Amniotic stem cell (primary cell): ENCODE measurements at regions not wholly inside any gene's neighbourhood (a gene's known extent, or its start where the extent isn't known, plus 50 kb on each side); places are given as distances from the start of the nearest gene placed in this dataset.

Source experiments
- DNase-seq: peaks from one replicate; lab custom pipeline; 2025; lab: John Stamatoyannopoulos, UW

GRCh38 chr5:98065261-98065909 lies 708.1 kb upstream of the RGMB start:
- DNase-seq, result no peak

- no peak for DNase-seq
Measured at GRCh38 chr5:98066910-98067309, 706.6 kb upstream of the RGMB start.

DNA sequence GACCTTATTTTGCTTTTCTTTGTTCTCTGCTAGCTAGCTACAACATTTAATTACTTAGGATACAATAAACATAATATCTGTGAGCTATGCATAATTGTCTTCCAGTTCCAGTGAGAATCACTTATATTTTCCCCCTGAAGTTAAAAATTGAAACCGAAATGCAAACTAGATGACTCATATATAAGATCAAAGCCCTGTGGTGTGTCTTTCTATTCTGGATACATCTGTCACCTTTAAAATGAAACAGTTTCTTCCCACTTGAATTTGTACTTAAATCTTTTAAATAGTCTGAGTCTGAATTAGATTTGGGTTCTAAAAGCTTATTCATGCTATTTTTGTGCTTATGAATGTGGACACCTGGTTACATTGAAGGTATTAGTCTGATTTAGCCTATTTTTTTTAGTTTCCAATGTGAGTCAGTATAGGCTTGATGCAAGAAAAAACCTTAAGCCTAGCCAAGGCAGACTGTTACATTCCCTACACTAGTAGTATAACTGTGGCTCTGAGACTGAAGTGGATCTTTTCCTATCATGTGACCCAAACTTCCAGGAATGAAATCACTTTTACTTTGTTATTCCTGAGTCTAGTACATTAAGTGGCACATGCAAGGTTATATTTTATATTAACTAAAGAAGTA lies 703.5 kb upstream of the RGMB start:
- no peak for DNase-seq

DNA sequence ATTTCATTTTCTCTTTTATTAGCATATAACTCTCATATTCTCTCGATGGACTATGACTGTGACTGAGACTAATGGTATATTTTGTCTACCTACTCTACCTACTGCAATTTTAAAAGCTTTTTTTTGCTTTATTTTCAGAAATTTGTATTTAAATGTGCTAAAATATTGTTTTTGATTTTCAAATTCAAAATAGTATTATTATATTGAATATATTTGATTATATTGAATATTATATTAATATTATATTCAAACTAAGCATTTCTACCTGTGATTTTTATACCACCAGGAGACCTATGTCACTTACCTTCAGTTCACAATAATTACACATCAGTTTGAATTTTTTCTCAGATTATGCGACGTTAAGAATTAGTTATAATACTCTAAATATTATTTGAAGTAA lies 700.5 kb upstream of the RGMB start:
- DNase-seq, result no peak

GRCh38 chr5:98076501-98076900 lies 697.0 kb upstream of the RGMB start:
- no peak for DNase-seq

- no peak for DNase-seq
Measured at GRCh38 chr5:98085593-98085992, 687.9 kb upstream of the RGMB start.

DNA sequence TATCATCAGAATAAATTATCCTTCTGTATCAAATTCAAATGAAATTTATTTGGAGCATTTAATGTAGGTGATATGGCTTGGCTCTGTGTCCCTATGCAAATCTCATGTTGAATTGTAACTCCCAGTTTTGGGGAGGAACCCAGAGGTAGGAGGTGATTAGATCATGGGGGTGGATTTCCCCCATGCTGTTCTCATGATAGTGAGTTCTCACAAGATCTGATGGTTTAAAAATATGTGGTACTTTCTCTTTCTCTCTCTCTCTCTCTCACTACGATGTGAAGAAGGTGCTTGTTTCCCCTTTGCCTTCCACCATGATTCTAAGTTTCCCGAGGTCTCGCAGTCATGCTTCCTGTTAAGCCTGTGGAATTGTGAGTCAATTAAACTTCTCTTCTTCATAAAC lies 678.4 kb upstream of the RGMB start:
- no peak for DNase-seq

GRCh38 chr5:98096155-98096554 lies 677.3 kb upstream of the RGMB start:
- DNase-seq, result no peak

DNA sequence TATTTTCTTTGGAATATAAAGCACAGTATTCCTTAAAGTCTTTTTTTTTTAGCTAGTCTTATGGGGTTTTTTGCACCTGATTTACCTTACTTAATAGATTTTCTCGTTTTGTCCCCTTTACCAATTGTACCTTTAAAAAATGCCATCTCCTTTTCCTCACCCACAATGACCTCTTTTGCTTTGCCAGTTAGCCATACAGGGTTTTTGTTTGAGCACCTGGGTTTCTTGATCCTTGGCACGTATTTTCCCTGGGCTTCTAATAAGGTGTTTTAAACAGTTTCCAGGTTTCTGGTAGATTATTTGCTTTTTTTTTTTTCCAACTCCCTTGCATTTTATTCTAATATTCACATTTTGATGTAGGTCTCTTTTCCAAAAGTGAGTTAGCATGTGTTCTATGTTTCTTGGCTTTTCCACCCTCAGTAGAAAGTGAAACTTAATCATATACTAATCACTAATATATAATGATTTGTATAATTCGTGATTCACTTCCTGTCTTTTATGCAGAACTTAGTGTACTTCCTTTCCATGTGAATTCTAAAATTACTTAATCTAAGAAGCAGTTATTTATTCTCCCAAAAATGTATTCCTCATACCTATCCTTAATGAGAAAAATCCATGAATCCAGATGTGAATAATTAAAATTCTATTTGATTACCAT lies 673.9 kb upstream of the RGMB start:
- DNase-seq, result no peak

DNA sequence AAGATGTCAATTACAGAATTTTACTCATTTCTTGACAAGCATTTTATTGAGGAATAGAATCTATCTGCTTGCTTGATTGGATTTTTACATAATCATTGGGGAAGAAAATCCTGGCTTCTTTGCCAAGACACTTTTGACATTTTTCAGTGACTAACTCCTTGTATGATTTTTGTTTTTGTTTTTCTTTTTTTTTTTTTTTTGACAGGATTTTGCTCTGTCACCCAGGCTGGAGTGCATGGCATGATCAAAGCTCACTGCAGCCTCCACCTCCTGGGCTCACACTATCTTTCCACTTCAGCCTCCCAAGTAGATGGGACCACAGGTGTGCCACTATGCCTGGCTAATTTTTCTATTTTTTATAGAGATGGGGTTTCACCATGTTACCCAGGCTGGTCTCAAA lies 672.3 kb upstream of the RGMB start:
- DNase-seq, result no peak

GRCh38 chr5:98102936-98103335 lies 670.5 kb upstream of the RGMB start:
- no peak for DNase-seq

DNA sequence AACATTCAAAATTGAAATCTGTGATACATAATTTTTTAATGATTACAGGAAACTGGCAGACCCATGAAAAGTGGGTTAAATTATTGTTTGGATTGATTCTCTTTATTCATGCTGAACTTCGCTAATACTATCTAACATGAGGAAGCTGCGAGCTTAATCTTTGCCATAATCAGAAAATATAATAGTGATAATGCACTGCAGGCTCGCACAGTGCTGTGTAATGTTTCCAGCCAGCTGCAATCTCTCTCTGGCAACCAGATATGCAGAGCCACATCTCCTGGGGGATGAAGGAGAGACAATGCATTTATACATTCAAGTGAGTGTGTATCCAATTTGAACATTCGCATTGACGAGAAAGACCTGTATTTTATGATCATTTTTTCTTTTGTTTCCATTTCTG lies 669.7 kb upstream of the RGMB start:
- DNase-seq, result no peak

DNA sequence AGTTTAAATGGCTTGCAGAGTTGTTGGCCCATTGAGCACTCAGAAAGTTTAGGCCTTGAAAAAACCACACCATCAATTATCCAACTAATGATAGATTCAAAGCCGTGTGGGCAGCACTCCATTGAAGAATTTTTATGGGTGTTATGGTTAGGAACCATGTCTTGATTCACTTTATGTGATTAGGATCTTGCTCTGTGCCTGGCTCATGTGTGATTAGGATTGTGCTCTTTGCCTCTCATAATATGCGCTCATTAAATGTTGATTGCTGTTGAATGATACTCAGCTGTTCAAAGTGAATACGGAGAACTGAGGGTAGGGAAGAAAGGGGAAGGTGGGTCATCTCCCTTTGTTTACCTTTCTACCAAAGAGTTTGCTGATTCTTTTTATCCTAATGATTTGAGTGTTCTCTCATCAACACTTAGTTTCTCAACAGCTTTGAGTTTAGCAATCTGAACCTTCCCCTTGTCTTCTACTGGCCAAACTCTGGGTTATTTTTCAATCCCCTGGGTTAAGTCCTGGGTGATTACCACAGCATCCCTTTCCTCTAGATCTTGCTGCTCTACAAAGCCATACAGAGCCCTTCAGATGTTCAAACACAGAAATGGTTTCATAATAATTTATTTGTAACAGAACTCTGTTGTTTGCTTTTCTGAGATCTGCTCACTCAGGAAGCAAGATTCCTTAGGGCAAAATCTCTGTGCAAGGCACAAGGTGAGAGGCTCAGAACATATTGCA lies 668.8 kb upstream of the RGMB start:
- DNase-seq, result no peak

GRCh38 chr5:98105681-98106080 lies 667.8 kb upstream of the RGMB start:
- DNase-seq, result no peak

DNA sequence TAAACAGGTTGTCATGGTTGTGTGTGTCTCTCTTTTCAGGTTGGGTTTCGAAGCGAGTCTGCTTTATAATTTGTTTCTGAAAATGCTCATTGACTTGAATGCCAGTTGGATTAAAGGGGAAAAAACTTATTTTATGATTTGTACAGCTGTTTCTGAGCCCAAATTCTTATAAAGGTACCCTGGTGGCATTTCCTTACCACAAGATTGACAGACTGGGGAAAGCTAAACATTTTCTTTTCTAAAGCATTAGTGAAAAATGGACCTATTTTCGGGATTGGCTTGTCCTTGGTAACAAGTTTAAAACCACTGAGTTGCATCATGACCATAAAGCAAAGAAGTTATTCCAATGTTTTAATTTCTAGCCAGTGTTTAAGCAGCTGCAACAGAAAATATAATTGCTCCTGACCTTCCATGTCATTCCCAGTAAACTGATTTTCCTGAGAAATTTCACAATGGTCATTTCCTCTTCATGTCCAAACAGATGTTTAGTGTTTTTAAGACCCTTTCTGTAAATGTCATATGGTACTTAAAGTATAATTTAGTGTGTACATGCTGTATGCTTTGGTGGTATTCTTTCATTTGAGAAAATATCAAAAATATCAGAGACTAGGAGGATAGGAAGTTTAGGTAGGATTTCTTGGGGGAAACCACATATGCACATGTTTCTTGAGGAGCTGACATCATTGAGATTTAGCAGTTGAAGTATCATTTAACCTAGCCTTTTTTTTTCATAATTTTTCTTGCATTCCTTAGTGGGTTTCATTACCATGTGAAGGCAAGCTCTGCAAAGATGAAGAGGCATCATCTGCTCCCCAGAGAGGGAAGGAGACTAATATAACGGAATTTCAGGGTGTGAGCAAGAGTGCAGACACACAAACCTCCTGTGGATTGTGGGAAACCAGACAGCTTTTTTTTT lies 667.1 kb upstream of the RGMB start:
- no peak for DNase-seq

DNA sequence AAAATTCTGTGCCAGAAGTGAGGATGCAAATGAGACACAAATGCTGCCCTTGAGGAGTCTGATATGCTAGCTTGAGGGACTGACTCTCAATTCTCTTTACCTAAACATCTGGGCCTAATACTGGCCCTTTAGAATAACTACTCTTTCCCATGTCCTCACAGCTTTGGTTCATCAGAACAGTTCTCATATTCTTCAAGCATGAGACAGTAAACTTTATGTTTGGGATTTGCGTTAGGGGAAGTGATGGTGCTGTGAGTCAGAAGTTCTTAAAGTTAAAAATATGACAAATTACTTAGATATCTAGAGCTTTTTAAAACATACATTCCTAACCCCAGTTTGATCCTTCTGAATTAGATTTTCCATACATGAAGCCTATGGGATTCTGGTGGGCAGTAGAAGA lies 665.0 kb upstream of the RGMB start:
- peak; percentile 62 for DNase-seq

GRCh38 chr5:98109561-98110006 lies 663.9 kb upstream of the RGMB start:
- DNase-seq, result peak; percentile 27

DNA sequence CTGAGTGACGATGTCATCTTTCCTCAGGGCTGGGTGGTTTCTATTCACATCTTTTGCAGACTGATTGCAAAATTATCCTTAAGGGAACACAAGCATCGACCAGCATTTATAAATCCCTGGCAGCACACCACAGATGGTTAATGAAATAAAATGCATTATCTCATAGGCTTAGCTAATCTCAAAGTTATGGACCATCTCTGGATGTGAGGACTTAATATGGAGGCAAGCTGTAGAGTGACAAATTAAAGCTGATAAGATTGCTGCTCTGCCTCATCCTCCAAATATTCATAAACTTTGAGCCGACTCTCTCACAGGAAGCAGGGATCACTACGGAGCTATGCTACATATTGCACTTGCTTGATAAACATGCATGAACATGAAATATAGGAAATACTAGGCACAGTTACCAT lies 663.2 kb upstream of the RGMB start:
- DNase-seq, result peak; percentile 73

DNA sequence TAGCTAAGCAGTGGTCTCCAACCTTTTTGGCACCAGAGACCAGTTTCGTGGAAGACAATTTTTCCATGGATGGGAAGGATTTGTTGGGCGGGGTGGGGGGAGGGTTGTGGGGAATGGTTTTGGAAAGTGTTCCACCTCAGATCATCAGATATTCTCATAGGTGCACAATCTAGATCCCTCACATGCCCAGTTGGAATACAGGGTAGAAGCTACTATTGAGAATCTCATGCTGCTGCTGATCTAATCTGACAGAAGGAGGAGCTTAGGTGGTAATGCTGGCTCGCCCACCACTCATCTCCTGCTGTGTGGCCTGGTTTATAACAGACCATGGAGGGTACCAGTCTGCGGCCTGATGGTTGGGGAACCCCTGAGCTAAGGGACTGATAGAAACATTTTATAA lies 662.7 kb upstream of the RGMB start:
- DNase-seq, result no peak

- no peak for DNase-seq
Measured at GRCh38 chr5:98111686-98112085, 661.8 kb upstream of the RGMB start.

GRCh38 chr5:98121036-98121936 lies 652.2 kb upstream of the RGMB start:
- no peak for DNase-seq
